ENCODE measurements at regions not wholly inside any gene's neighbourhood (a gene's known extent, or its start where the extent isn't known, plus 50 kb on each side); places are given as distances from the start of the nearest gene placed in this dataset.

- no peak for DNase-seq
These were observed 447.9 kb upstream of the DSEL start for GRCh38 chr18:67964462-67964861.

GRCh38 chr18:67961701-67962440, 445.4 kb upstream of the DSEL start:
- no peak for DNase-seq

- DNase-seq: no peak
These were observed 441.2 kb upstream of the DSEL start for GRCh38 chr18:67957684-67958083.

- no peak for DNase-seq
These were observed 438.1 kb upstream of the DSEL start for GRCh38 chr18:67954594-67954993.

- DNase-seq: no peak
These were observed 434.6 kb upstream of the DSEL start for GRCh38 chr18:67951137-67951536.

GRCh38 chr18:67938660-67939059, 422.1 kb upstream of the DSEL start:
- DNase-seq: no peak

GRCh38 chr18:67935638-67936037, 419.1 kb upstream of the DSEL start:
- no peak for DNase-seq

GRCh38 chr18:67933271-67933670, 416.8 kb upstream of the DSEL start:
- DNase-seq: no peak

- DNase-seq: no peak
These were observed 415.8 kb upstream of the DSEL start for GRCh38 chr18:67932271-67932670.

- DNase-seq: no peak
These were observed 410.7 kb upstream of the DSEL start for GRCh38 chr18:67926929-67927864.

GRCh38 chr18:67924656-67925055, 408.1 kb upstream of the DSEL start:
- no peak for DNase-seq

- no peak for DNase-seq
These were observed 402.8 kb upstream of the DSEL start for GRCh38 chr18:67919316-67919715.

GRCh38 chr18:67916097-67916496, 399.6 kb upstream of the DSEL start:
- DNase-seq: no peak

- DNase-seq: no peak
These were observed 396.5 kb upstream of the DSEL start for GRCh38 chr18:67913040-67913439.

GRCh38 chr18:67901573-67901972, 385.1 kb upstream of the DSEL start:
- no peak for DNase-seq

- DNase-seq: no peak
These were observed 379.9 kb upstream of the DSEL start for GRCh38 chr18:67896451-67896850.

GRCh38 chr18:67893916-67894315, 377.4 kb upstream of the DSEL start:
- no peak for DNase-seq

GRCh38 chr18:67876871-67877270, 360.4 kb upstream of the DSEL start:
- DNase-seq: no peak

- DNase-seq: no peak
These were observed 359.4 kb upstream of the DSEL start for GRCh38 chr18:67875944-67876343.

GRCh38 chr18:67875060-67875459, 358.5 kb upstream of the DSEL start:
- DNase-seq: no peak

- DNase-seq: no peak
These were observed 348.9 kb upstream of the DSEL start for GRCh38 chr18:67865400-67865799.

- DNase-seq: no peak
These were observed 348.3 kb upstream of the DSEL start for GRCh38 chr18:67864677-67865340.

GRCh38 chr18:67862069-67862468, 345.5 kb upstream of the DSEL start:
- DNase-seq: no peak
